ENCODE measurements at regions not wholly inside any gene's neighbourhood (a gene's known extent, or its start where the extent isn't known, plus 50 kb on each side); places are given as distances from the start of the nearest gene placed in this dataset.
"Not testable (repeated sequence)": the region's sequence is repeated elsewhere in the genome, so short reads cannot be mapped to it uniquely, and the experiment has no call there.

DNA sequence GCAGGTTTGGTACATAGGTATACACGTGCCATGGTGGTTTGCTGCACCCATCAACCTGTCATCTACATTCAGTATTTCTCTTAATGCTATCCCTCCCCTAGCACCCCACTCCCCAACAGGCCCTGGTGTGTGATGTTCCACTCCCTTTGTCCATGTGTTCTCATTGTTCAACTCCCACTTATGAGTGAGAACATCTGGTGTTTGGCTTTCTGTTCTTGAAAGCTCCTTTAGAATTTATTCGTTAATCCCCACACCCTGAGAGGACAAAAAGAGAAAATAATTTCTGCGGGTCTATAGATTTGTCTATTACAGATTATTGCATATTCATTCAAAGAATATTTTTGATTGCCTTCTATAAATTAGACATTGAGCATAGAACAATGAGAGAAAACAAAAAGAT, 455.5 kb downstream of the PLPP3 start:
- Histone ChIP-seq H3K36me3 (no peaks in the 10 kb centered on the region), H3K4me1 (no peaks in the 10 kb centered on the region), H3K9me3 (no peaks in the 10 kb centered on the region), H3K4me3 (no peak overlapping the region), H3K27me3 (no peaks in the 10 kb centered on the region), H3K27ac (no peak overlapping the region)
- no peak for DNase-seq (ENCODE audit: low spot score in 2 of 2)
- 79% methylated on average over 3 of the region's 3 CpGs for WGBS
- TF ChIP-seq, protein P1, sequence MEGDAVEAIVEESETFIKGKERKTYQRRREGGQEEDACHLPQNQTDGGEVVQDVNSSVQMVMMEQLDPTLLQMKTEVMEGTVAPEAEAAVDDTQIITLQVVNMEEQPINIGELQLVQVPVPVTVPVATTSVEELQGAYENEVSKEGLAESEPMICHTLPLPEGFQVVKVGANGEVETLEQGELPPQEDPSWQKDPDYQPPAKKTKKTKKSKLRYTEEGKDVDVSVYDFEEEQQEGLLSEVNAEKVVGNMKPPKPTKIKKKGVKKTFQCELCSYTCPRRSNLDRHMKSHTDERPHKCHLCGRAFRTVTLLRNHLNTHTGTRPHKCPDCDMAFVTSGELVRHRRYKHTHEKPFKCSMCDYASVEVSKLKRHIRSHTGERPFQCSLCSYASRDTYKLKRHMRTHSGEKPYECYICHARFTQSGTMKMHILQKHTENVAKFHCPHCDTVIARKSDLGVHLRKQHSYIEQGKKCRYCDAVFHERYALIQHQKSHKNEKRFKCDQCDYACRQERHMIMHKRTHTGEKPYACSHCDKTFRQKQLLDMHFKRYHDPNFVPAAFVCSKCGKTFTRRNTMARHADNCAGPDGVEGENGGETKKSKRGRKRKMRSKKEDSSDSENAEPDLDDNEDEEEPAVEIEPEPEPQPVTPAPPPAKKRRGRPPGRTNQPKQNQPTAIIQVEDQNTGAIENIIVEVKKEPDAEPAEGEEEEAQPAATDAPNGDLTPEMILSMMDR (IDR thresholded peaks at IDR 0.05) = no peak
- no peak for TF ChIP-seq POLR2AphosphoS5 (IDR thresholded peaks at IDR 0.05)
- no peak for TF ChIP-seq EP300 (IDR thresholded peaks at IDR 0.05)
- TF ChIP-seq POLR2A (IDR thresholded peaks at IDR 0.05) = no peak

GRCh38 chr1:56123421-56123820, 455.9 kb downstream of the PLPP3 start:
- Histone ChIP-seq H3K36me3 (no peaks in the 10 kb centered on the region), H3K27me3 (no peaks in the 10 kb centered on the region), H3K27ac (no peak overlapping the region), H3K4me3 (no peak overlapping the region), H3K4me1 (no peaks in the 10 kb centered on the region), H3K9me3 (no peaks in the 10 kb centered on the region)
- no peak for TF ChIP-seq EP300 (IDR thresholded peaks at IDR 0.05)
- TF ChIP-seq, protein P1 (IDR thresholded peaks at IDR 0.05) = no peak
- no peak for TF ChIP-seq POLR2A (IDR thresholded peaks at IDR 0.05)
- DNase-seq (ENCODE audit: low spot score in 2 of 2) = no peak

- Histone ChIP-seq H3K27me3 (no peaks in the 10 kb centered on the region), H3K27ac (no peak overlapping the region), H3K9me3 (no peaks in the 10 kb centered on the region), H3K4me1 (no peaks in the 10 kb centered on the region), H3K4me3 (no peak overlapping the region), H3K36me3 (no peaks in the 10 kb centered on the region)
- no peak for DNase-seq (ENCODE audit: low spot score in 2 of 2)
- WGBS = 84% methylated on average over 2 of the region's 2 CpGs
- TF ChIP-seq POLR2AphosphoS5 (IDR thresholded peaks at IDR 0.05) (no peak), EP300 (IDR thresholded peaks at IDR 0.05) (no peak), POLR2A (IDR thresholded peaks at IDR 0.05) (no peak)
- TF ChIP-seq, protein P1 (IDR thresholded peaks at IDR 0.05) = no peak
Measured at GRCh38 chr1:56120021-56120420, 459.3 kb downstream of the PLPP3 start.

DNA sequence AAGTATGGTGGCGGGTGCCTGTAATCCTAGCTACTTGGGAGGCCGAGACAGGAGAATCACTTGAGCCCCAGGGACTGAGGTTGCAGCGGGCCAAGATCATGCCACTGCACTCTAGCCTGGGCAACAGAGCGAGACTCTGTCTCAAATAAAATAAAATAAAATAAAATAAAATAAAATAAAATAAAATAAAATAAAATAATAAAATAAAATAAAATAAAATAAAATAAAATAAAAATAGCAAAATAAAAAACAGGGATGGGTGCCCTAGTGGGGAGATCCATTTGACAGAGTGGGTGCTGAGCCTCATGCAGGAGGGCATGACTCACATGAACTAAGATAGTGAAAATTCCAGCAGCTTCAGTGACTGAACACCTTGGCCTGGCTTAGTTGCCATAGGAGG, 460.7 kb downstream of the PLPP3 start:
- H3K27ac ChIP-seq; H3K36me3 ChIP-seq; H3K27me3 ChIP-seq; H3K4me3 ChIP-seq; DNase-seq (ENCODE audit: low spot score in 2 of 2); H3K9me3 ChIP-seq; H3K4me1 ChIP-seq: not testable (repeated sequence)
- 93% methylated on average over 4 of the region's 4 CpGs for WGBS

DNA sequence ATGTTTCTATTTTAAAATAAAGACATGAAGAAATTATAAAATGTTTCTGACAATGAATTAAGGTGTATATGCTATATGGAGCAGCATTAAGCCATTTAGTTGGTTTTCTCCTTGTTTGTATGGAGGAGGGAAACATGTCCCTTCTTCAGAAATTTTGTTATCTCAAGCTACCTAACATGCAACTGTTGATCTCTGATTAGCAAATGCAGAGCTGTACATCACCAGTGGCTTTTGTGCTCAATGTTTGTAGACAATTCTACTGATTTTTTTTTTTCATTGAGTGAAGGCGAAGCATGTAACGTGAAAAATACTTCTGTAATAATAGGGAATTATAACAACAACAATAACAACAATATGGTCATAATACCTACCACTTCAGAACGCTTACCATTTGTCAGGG, 463.7 kb downstream of the PLPP3 start:
- no peak for DNase-seq (ENCODE audit: low spot score in 2 of 2)
- no peaks in the 10 kb centered on the region for H3K27me3 ChIP-seq
- H3K4me1 ChIP-seq = no peaks in the 10 kb centered on the region
- H3K27ac ChIP-seq = no peak overlapping the region
- no peaks in the 10 kb centered on the region for H3K36me3 ChIP-seq
- TF ChIP-seq EP300 (IDR thresholded peaks at IDR 0.05) (no peak), POLR2A (IDR thresholded peaks at IDR 0.05) (no peak), POLR2AphosphoS5 (IDR thresholded peaks at IDR 0.05) (no peak)
- TF ChIP-seq, protein P1 (IDR thresholded peaks at IDR 0.05) = no peak
- WGBS = 90% methylated on average over 3 of the region's 3 CpGs
- H3K4me3 ChIP-seq = no peak overlapping the region
- H3K9me3 ChIP-seq = no peaks in the 10 kb centered on the region

DNA sequence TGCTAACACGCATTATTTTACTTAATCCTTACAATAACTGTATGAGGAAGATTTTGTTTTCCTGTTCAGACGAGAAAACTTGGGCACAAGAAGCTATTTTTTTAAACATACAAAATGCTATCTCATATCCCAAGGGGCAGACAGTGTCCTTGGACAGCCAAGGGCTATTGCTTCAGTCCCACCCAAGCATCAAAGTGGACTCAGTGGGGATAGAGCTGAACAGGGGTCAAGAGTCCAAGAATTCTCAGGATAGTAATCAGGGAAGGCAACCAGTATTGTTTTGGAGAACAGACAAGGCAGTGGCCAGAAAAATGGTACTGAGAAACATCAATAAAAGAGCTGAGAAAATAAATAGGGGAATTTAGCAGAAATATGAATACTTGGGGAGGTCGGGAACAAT, 465.7 kb downstream of the PLPP3 start:
- Histone ChIP-seq H3K9me3 (peaks cover 4% of the 10 kb centered on the region), H3K36me3 (no peaks in the 10 kb centered on the region), H3K4me1 (no peaks in the 10 kb centered on the region), H3K27me3 (no peaks in the 10 kb centered on the region), H3K27ac (no peak overlapping the region), H3K4me3 (no peak overlapping the region)
- TF ChIP-seq POLR2AphosphoS5 (IDR thresholded peaks at IDR 0.05) (peak in 2 of 3 donors; percentile 16 to 32), EP300 (IDR thresholded peaks at IDR 0.05) (no peak), POLR2A (IDR thresholded peaks at IDR 0.05) (no peak)
- TF ChIP-seq, protein P1 (IDR thresholded peaks at IDR 0.05) = no peak
- 68% methylated on average over 3 of the region's 3 CpGs for WGBS
- no peak for DNase-seq (ENCODE audit: low spot score in 2 of 2)

All from suprapubic skin (tissue), 4 donors.